IMR-90 (cell line): ENCODE measurements at regions not wholly inside any gene's neighbourhood (a gene's known extent, or its start where the extent isn't known, plus 50 kb on each side); places are given as distances from the start of the nearest gene placed in this dataset.
A peak's percentile ranks its signal among the peaks of the same experiment; 100 is the strongest.

Experiments used
- ATAC-seq: fragments of 200-7000 bp; cut with Tn5 transposase; 2 replicates; pipeline ENCODE4 v1.9.1; 2020; ENCODE audit warnings: low read depth, mild to moderate bottlenecking, moderate library complexity
- BruUV-seq: library from RNA; stranded (reverse); fragments of 400-500 nt; replicated peaks from 2 replicates; lab custom pipeline; 2021; lab: Mats Ljungman, UMichigan
- CTCF ChIA-PET: fragments of 300-600 bp; formaldehyde crosslinking; extraction: SDS; loops from one replicate; lab custom pipeline; 2021; ENCODE audit warnings: antibody characterized with exemption; lab: Yijun Ruan, JAX
- POLR2A ChIA-PET: fragments of 300-600 bp; sonication (Branson Sonifier 250); formaldehyde crosslinking; loops from one replicate; lab custom pipeline; 2022; ENCODE audit warnings: antibody characterized with exemption; ENCODE audit not compliant: unreplicated experiment; lab: Charles Lee
- DNase-seq: peaks from one replicate; pipeline ENCODE4 v3.0.0; 2013
- H2AFZ ChIP-seq: replicated peaks from 2 replicates; pipeline ENCODE3; 2013; ENCODE audit warnings: low read length, mild to moderate bottlenecking; ENCODE audit not compliant: poor library complexity
- H2AK5ac ChIP-seq: 2 replicates; pipeline ENCODE4 v1.6.1; 2013; ENCODE audit warnings: low read depth, low read length, inconsistent platforms
- H2AK9ac ChIP-seq: replicated peaks from 2 replicates; pipeline ENCODE3; 2013; ENCODE audit warnings: mild to moderate bottlenecking, low read depth, low read length, moderate library complexity; ENCODE audit not compliant: poor library complexity
- H2BK120ac ChIP-seq: 2 replicates; pipeline ENCODE4 v1.6.1; 2013; ENCODE audit warnings: low read depth, low read length, inconsistent platforms
- H2BK15ac ChIP-seq: 3 replicates; pipeline ENCODE4 v1.6.1; 2013; ENCODE audit warnings: low read depth, low read length, inconsistent platforms
- H2BK20ac ChIP-seq: 2 replicates; pipeline ENCODE4 v1.6.1; 2013; ENCODE audit warnings: low read depth, mild to moderate bottlenecking, inconsistent platforms, low read length, moderate library complexity
- H2BK5ac ChIP-seq: 2 replicates; pipeline ENCODE4 v1.6.1; 2013; ENCODE audit warnings: mild to moderate bottlenecking, low read depth, low read length, inconsistent platforms; ENCODE audit not compliant: poor library complexity, severe bottlenecking
- H3K14ac ChIP-seq: replicated peaks from 2 replicates; pipeline ENCODE4 v1.6.1; 2013; ENCODE audit warnings: low read depth, low read length, inconsistent platforms
- H3K18ac ChIP-seq: 2 replicates; pipeline ENCODE4 v1.6.1; 2013; ENCODE audit warnings: low read depth, low read length, control low read depth
- H3K23ac ChIP-seq: 2 replicates; pipeline ENCODE4 v1.6.1; 2013; ENCODE audit warnings: low read depth, low read length, inconsistent platforms
- H3K27ac ChIP-seq: 2 replicates; pipeline ENCODE4 v1.5.1; 2013; ENCODE audit warnings: mild to moderate bottlenecking, control low read depth, low read length; ENCODE audit not compliant: insufficient read depth
- H3K27me3 ChIP-seq: 2 replicates; pipeline ENCODE4 v1.6.1; 2013; ENCODE audit warnings: low read length; ENCODE audit not compliant: control insufficient read depth, insufficient read depth
- H3K36me3 ChIP-seq: 2 replicates; pipeline ENCODE4 v1.6.1; 2013; ENCODE audit warnings: low read length, mixed read lengths; ENCODE audit not compliant: control insufficient read depth, insufficient read depth
- H3K4ac ChIP-seq: 2 replicates; pipeline ENCODE4 v1.6.1; 2013; ENCODE audit warnings: low read depth, low read length, inconsistent platforms
- H3K4me1 ChIP-seq: 2 replicates; pipeline ENCODE4 v1.6.1; 2013; ENCODE audit warnings: low read length, mixed read lengths; ENCODE audit not compliant: control insufficient read depth, insufficient read depth
- H3K4me2 ChIP-seq: 2 replicates; pipeline ENCODE4 v1.6.1; 2013; ENCODE audit warnings: low read depth, mild to moderate bottlenecking, control low read depth, low read length, moderate library complexity
- H3K4me3 ChIP-seq: 2 replicates; pipeline ENCODE4 v1.5.1; 2013; ENCODE audit warnings: low read depth, mild to moderate bottlenecking, control low read depth, low read length, moderate library complexity; ENCODE audit not compliant: insufficient read depth
- H3K56ac ChIP-seq: 2 replicates; pipeline ENCODE4 v1.6.1; 2013; ENCODE audit warnings: low read length, inconsistent platforms; ENCODE audit not compliant: insufficient read depth; ENCODE audit errors: extremely low read depth
- H3K79me1 ChIP-seq, 2 experiments: 2 replicates each; pipeline ENCODE4 v1.6.1; 2013; ENCODE audit warnings: low read length in 2 of 2, inconsistent platforms in 1 of 2, low read depth in 1 of 2
- H3K9ac ChIP-seq: 2 replicates; pipeline ENCODE4 v1.6.1; 2013; ENCODE audit warnings: low read depth, low read length, control low read depth
- H3K9me1 ChIP-seq: 2 replicates; pipeline ENCODE4 v1.6.1; 2013; ENCODE audit warnings: low read length, inconsistent platforms; ENCODE audit not compliant: insufficient read depth
- H3K9me3 ChIP-seq: 2 replicates; pipeline ENCODE4 v1.6.1; 2013; ENCODE audit warnings: low read length; ENCODE audit not compliant: control insufficient read depth, insufficient read depth
- H4K20me1 ChIP-seq: 2 replicates; pipeline ENCODE4 v1.6.1; 2013; ENCODE audit warnings: low read length, inconsistent platforms; ENCODE audit not compliant: insufficient read depth
- H4K5ac ChIP-seq: 2 replicates; pipeline ENCODE4 v1.6.1; 2013; ENCODE audit warnings: mild to moderate bottlenecking, low read depth, low read length, control low read depth
- H4K8ac ChIP-seq, 2 experiments: 2 replicates each; pipeline ENCODE4 v1.6.1; 2013; ENCODE audit warnings: low read depth in 2 of 2, low read length in 2 of 2, control low read depth in 1 of 2, inconsistent platforms in 1 of 2
- H4K91ac ChIP-seq: 2 replicates; pipeline ENCODE4 v1.6.1; 2013; ENCODE audit warnings: low read depth, low read length, inconsistent platforms; ENCODE audit not compliant: insufficient read depth
- MXI1 ChIP-seq: IDR thresholded peaks from 2 replicates; pipeline ENCODE4 v1.6.1; 2012; ENCODE audit warnings: low read depth, mild to moderate bottlenecking, low read length, moderate library complexity, borderline replicate concordance
- RFX5 ChIP-seq: IDR thresholded peaks from 2 replicates; pipeline ENCODE4 v1.8.0; 2012; ENCODE audit warnings: low read depth, mild to moderate bottlenecking, low read length, moderate library complexity
- WGBS, 2 experiments: methylation state at CpG; one replicate each; pipeline versions ENCODE4 v1.1.5 to v1.1.7; 2013; ENCODE audit warnings: missing lambda C conversion rate in 2 of 2; ENCODE audit not compliant: insufficient read length in 1 of 2; ENCODE audit errors: extremely low coverage in 2 of 2; 5-methylcytosine and 5-hydroxymethylcytosine counted together
- dilution Hi-C: fragments of 300-500 bp; cut with HindIII; formaldehyde crosslinking; loops from one replicate; pipeline ENCODE4 v1.14.3; 2018; ENCODE audit warnings: low sequenced_read_pairs; ENCODE audit not compliant: unreplicated experiment
- in situ Hi-C: fragments of 300-500 bp; cut with MboI; formaldehyde crosslinking; loops from 3 replicates; pipeline ENCODE4 v1.14.3; 2019; ENCODE audit warnings: low sequenced_read_pairs, inconsistent platforms, mixed read lengths
- intact Hi-C: fragments of 100-400 bp; cut with micrococcal nuclease; formaldehyde crosslinking; loops from 2 replicates; pipeline ENCODE4 v1.10.0; 2022

- no peak overlapping the region for H2AFZ ChIP-seq
- H3K14ac ChIP-seq = peak overlapping the region; percentile 60; the same call in 1 of the 2 replicates
- H3K4me1 ChIP-seq = peaks cover 2% of the 10 kb centered on the region; the same call in 1 of the 2 replicates
- no peak for TF ChIP-seq MXI1
- TF ChIP-seq RFX5 = peak; percentile 61
- H2BK120ac ChIP-seq = no peak overlapping the region; the same call in 1 of the 2 replicates
- no peak overlapping the region for H4K8ac ChIP-seq
- CTCF ChIA-PET = no interaction called here
- no peak overlapping the region for H2AK9ac ChIP-seq
- no peak overlapping the region for H3K27ac ChIP-seq
- no peaks in the 10 kb centered on the region for H4K20me1 ChIP-seq
- in situ Hi-C loops = no loop called here
- H3K9me1 ChIP-seq = no peaks in the 10 kb centered on the region; the same call in 1 of the 2 replicates
- POLR2A ChIA-PET = no interaction called here
- H3K4me3 ChIP-seq = no peak overlapping the region
- peaks cover 9% of the 10 kb centered on the region for H3K27me3 ChIP-seq
- H3K9ac ChIP-seq = no peak overlapping the region
- BruUV-seq = no TSS peak
- H3K4me2 ChIP-seq = no peak overlapping the region
- no peak overlapping the region for H3K56ac ChIP-seq
- peak overlapping the region; percentile 43; the same call in 1 of the 2 replicates for H2AK5ac ChIP-seq
- no peaks in the 10 kb centered on the region for H3K9me3 ChIP-seq
- no peaks in the 10 kb centered on the region for H3K79me1 ChIP-seq
- H3K23ac ChIP-seq = no peak overlapping the region
- H4K5ac ChIP-seq = peak overlapping the region; percentile 23; the same call in 1 of the 2 replicates
- intact Hi-C loops = no loop called here
- H3K4ac ChIP-seq = peak overlapping the region; percentile 32
- dilution Hi-C loops = no loop called here
- peak overlapping the region; percentile 15; the same call in 1 of the 3 replicates for H2BK15ac ChIP-seq
- no peaks in the 10 kb centered on the region for H3K36me3 ChIP-seq
- H3K18ac ChIP-seq = no peak overlapping the region
- DNase-seq = peak; percentile 21
- H2BK20ac ChIP-seq = no peak overlapping the region
- H4K91ac ChIP-seq = peak overlapping the region; percentile 9; the same call in 1 of the 2 replicates
- H2BK5ac ChIP-seq = no peak overlapping the region
- whole genome bisulfite sequencing, 2 experiments = 68% methylated on average over 9 of the region's 16 CpGs; no CpG with 5 or more reads in 1 of the 2 experiments
- no peak; the same call in 1 of the 2 replicates for ATAC-seq
Observed at GRCh38 chr6:43984442-43985321, 142.6 kb downstream of the MRPL14 start.
